Astrocyte (in vitro differentiated cells and primary cell): ENCODE measurements at regions not wholly inside any gene's neighbourhood (a gene's known extent, or its start where the extent isn't known, plus 50 kb on each side); places are given as distances from the start of the nearest gene placed in this dataset.
"Not testable (repeated sequence)": the region's sequence is repeated elsewhere in the genome, so short reads cannot be mapped to it uniquely, and the experiment has no call there.

ENCODE experiments used
- DNase-seq: peaks from one replicate; pipeline ENCODE4 v3.0.0-alpha.2; 2010; ENCODE audit warnings: low read depth
- FAIRE-seq: peaks from 2 replicates; lab custom pipeline; 2011; peaks lifted over from hg19 to GRCh38; lab: Jason Lieb, UNC
- H2AFZ ChIP-seq: 2 replicates; pipeline ENCODE4 v1.6.0; 2012; ENCODE audit warnings: low read depth, low read length, inconsistent platforms
- H3K27ac ChIP-seq: 2 replicates; pipeline ENCODE4 v1.5.1; 2011; ENCODE audit warnings: low read depth, low read length, inconsistent platforms
- H3K27me3 ChIP-seq: 2 replicates; pipeline ENCODE4 v1.6.0; 2011; ENCODE audit warnings: low read length, inconsistent platforms; ENCODE audit not compliant: insufficient read depth
- H3K36me3 ChIP-seq: 2 replicates; pipeline ENCODE4 v1.5.1; 2011; ENCODE audit warnings: low read length, inconsistent platforms; ENCODE audit not compliant: insufficient read depth
- H3K4me1 ChIP-seq: 2 replicates; pipeline ENCODE4 v1.5.1; 2011; ENCODE audit warnings: low read length, inconsistent platforms; ENCODE audit not compliant: insufficient read depth
- H3K4me2 ChIP-seq: 2 replicates; pipeline ENCODE4 v1.6.0; 2012; ENCODE audit warnings: low read length, inconsistent platforms
- H3K4me3 ChIP-seq: 2 replicates; pipeline ENCODE4 v1.5.1; 2011; ENCODE audit warnings: low read depth, mild to moderate bottlenecking, low read length, inconsistent platforms; ENCODE audit not compliant: insufficient read depth
- H3K79me2 ChIP-seq: 2 replicates; pipeline ENCODE4 v1.6.0; 2012; ENCODE audit warnings: mild to moderate bottlenecking, low read length, inconsistent platforms; ENCODE audit not compliant: insufficient read depth
- H3K9ac ChIP-seq: 2 replicates; pipeline ENCODE4 v1.6.0; 2012; ENCODE audit warnings: mild to moderate bottlenecking, low read length, inconsistent platforms
- H3K9me3 ChIP-seq: 2 replicates; pipeline ENCODE4 v1.5.1; 2012; ENCODE audit warnings: low read depth, mild to moderate bottlenecking, low read length, inconsistent platforms; ENCODE audit not compliant: insufficient read depth
- H4K20me1 ChIP-seq: 2 replicates; pipeline ENCODE4 v1.6.0; 2012; ENCODE audit warnings: low read length, inconsistent platforms; ENCODE audit not compliant: insufficient read depth
- H3K27ac Mint-ChIP-seq: one replicate; pipeline ENCODE4 v1.8.0; 2021; ENCODE audit warnings: mild to moderate bottlenecking, mixed read lengths; ENCODE audit not compliant: unreplicated experiment
- H3K27me3 Mint-ChIP-seq: one replicate; pipeline ENCODE4 v1.8.0; 2021; ENCODE audit warnings: low read depth, mixed read lengths; ENCODE audit not compliant: unreplicated experiment
- H3K36me3 Mint-ChIP-seq: one replicate; pipeline ENCODE4 v1.8.0; 2021; ENCODE audit warnings: low read depth, mixed read lengths; ENCODE audit not compliant: unreplicated experiment
- H3K4me1 Mint-ChIP-seq: one replicate; pipeline ENCODE4 v1.8.0; 2021; ENCODE audit warnings: low read depth, mixed read lengths; ENCODE audit not compliant: unreplicated experiment
- H3K4me3 Mint-ChIP-seq: one replicate; pipeline ENCODE4 v1.8.0; 2021; ENCODE audit warnings: mild to moderate bottlenecking, moderate library complexity, mixed read lengths; ENCODE audit not compliant: unreplicated experiment
- H3K9me3 Mint-ChIP-seq: one replicate; pipeline ENCODE4 v1.8.0; 2021; ENCODE audit warnings: mild to moderate bottlenecking, mixed read lengths; ENCODE audit not compliant: unreplicated experiment
- EZH2 ChIP-seq: IDR thresholded peaks from 2 replicates; pipeline ENCODE4 v1.6.1; 2012; ENCODE audit warnings: mild to moderate bottlenecking, low read length, inconsistent platforms; ENCODE audit not compliant: insufficient read depth
- TF ChIP-seq, protein P1 (sequence below): IDR thresholded peaks from 2 replicates; pipeline ENCODE4 v1.5.1; 2011; ENCODE audit warnings: low read depth, mild to moderate bottlenecking, inconsistent platforms, low read length, moderate library complexity; ENCODE audit not compliant: insufficient read depth

DNA sequence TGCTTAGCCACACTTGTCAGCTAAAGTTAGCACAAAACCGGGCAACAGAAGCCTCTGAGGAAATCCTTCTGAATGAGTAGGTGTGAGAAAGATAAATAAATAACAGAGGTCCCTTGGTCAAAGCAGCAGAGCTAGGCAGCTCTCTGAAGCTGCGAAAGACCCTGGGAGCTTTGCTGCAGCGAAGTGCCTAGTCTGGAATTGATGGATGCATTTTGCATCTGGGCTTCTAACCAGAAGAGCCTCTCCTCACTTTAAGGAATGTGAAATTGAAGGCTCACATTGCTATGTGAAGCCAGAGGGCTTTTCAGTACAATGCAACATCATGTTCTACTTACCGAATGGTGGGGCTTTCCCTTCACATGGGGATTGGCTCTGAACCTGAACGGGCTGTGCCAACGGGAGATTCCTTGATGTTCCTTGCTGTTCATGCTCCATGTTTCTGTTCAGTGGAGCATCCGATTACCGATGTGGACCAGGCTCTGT is 274.6 kb downstream of the HS3ST3B1 start:
- no peak for FAIRE-seq
- no peaks in the 10 kb centered on the region for H3K4me1 ChIP-seq
- no peak for TF ChIP-seq EZH2
- TF ChIP-seq, protein P1, sequence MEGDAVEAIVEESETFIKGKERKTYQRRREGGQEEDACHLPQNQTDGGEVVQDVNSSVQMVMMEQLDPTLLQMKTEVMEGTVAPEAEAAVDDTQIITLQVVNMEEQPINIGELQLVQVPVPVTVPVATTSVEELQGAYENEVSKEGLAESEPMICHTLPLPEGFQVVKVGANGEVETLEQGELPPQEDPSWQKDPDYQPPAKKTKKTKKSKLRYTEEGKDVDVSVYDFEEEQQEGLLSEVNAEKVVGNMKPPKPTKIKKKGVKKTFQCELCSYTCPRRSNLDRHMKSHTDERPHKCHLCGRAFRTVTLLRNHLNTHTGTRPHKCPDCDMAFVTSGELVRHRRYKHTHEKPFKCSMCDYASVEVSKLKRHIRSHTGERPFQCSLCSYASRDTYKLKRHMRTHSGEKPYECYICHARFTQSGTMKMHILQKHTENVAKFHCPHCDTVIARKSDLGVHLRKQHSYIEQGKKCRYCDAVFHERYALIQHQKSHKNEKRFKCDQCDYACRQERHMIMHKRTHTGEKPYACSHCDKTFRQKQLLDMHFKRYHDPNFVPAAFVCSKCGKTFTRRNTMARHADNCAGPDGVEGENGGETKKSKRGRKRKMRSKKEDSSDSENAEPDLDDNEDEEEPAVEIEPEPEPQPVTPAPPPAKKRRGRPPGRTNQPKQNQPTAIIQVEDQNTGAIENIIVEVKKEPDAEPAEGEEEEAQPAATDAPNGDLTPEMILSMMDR: no peak
- H3K4me3 ChIP-seq: no peak overlapping the region
- DNase-seq: no peak
- no peak overlapping the region for H3K4me3 Mint-ChIP-seq
- no peak overlapping the region for H3K27ac Mint-ChIP-seq
- H3K27ac ChIP-seq: no peak overlapping the region
- H2AFZ ChIP-seq: no peak overlapping the region
- no peak overlapping the region for H3K4me2 ChIP-seq
- H3K27me3 ChIP-seq: no peaks in the 10 kb centered on the region
- H3K79me2 ChIP-seq: no peaks in the 10 kb centered on the region
- no peaks in the 10 kb centered on the region for H3K9me3 ChIP-seq
- H3K36me3 Mint-ChIP-seq: no peaks in the 10 kb centered on the region
- H3K9ac ChIP-seq: no peak overlapping the region
- peaks cover 6% of the 10 kb centered on the region for H3K27me3 Mint-ChIP-seq
- H3K4me1 Mint-ChIP-seq: no peaks in the 10 kb centered on the region
- H4K20me1 ChIP-seq: no peaks in the 10 kb centered on the region
- peaks cover 3% of the 10 kb centered on the region for H3K9me3 Mint-ChIP-seq
- H3K36me3 ChIP-seq: no peaks in the 10 kb centered on the region

DNA sequence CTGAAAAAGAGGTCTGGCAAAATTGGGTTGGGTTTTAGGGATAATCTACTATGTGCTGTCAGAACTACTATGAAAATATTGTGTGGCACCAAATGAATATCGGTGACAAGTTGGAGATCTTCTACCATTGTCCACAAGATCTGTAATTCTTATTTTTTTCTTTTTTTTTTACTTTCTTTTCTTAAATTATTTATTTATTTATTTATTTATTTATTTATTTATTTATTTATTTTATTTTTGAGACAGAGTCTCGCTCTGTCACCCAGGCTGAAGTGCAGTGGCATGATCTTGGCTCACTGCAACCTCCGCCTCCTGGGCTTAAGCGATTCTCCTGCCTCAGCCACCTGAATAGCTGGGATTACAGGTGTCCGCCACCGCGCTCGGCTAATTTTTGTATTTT is 259.4 kb downstream of the HS3ST3B1 start:
- not testable (repeated sequence) for H3K9me3 Mint-ChIP-seq, H4K20me1 ChIP-seq, H3K4me1 Mint-ChIP-seq, H3K4me2 ChIP-seq, FAIRE-seq, H3K27ac Mint-ChIP-seq, H3K4me3 ChIP-seq, H3K36me3 Mint-ChIP-seq, H2AFZ ChIP-seq, H3K36me3 ChIP-seq, DNase-seq, H3K4me3 Mint-ChIP-seq, H3K27ac ChIP-seq, H3K79me2 ChIP-seq, H3K9me3 ChIP-seq, H3K27me3 ChIP-seq, H3K4me1 ChIP-seq, H3K27me3 Mint-ChIP-seq, H3K9ac ChIP-seq

DNA sequence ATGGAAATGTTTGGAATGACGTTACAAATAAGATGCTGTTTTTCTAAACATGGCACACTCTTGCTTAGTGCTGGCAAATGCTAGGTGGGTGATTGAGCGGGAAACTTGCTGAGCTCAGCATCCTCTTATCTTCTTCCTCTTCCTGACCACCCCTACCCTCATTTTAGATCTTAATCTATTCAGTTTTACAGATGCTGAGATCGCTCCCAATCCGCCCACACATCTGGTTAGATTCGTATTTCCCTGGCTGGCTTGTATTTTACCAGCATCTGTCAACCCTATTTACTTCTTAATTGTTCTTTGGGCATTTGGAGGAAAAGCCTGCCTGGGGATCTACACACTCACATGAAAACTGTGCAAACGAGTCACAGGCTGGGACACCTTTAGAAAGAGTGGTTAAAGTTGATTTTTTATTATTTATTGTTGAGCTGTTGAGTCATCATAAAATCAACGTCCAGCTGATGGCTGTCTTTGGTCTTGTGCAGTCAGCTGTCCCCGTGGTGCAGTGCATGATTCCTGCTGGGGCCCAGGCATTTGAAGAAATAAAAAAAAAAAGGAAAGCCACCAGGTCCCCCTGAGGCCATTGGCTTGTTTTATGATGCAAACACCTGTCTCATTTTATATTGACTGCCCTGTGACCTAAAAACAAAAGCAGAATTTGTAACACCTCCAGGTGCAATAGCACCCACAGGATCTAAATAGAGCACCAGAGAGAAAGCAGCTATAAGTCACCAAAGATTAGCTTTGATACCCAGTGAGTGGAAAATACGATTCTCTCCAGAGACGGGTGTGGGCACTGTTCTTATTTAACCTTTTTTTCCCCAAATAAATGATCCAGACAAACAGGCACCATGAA is 258.6 kb downstream of the HS3ST3B1 start:
- no peak overlapping the region for H3K4me2 ChIP-seq
- FAIRE-seq: no peak
- no peak overlapping the region for H3K4me3 Mint-ChIP-seq

More for the DNA sequence above, 258.6 kb downstream of the HS3ST3B1 start:
- Histone ChIP-seq H3K27ac (no peak overlapping the region), H3K27me3 (no peaks in the 10 kb centered on the region), H3K9ac (no peak overlapping the region), H3K36me3 (no peaks in the 10 kb centered on the region), H4K20me1 (no peaks in the 10 kb centered on the region), H3K9me3 (no peaks in the 10 kb centered on the region), H3K4me3 (no peak overlapping the region), H3K79me2 (no peaks in the 10 kb centered on the region), H3K4me1 (no peaks in the 10 kb centered on the region), H2AFZ (no peak overlapping the region)
- H3K27ac Mint-ChIP-seq: no peak overlapping the region
- H3K4me1 Mint-ChIP-seq: no peaks in the 10 kb centered on the region
- no peak for TF ChIP-seq EZH2
- TF ChIP-seq, protein P1: no peak
- no peaks in the 10 kb centered on the region for H3K36me3 Mint-ChIP-seq
- H3K9me3 Mint-ChIP-seq: no peaks in the 10 kb centered on the region
- peaks cover 3% of the 10 kb centered on the region for H3K27me3 Mint-ChIP-seq
- no peak for DNase-seq
